GM19468 (cell line): ENCODE measurements at regions not wholly inside any gene's neighbourhood (a gene's known extent, or its start where the extent isn't known, plus 50 kb on each side); places are given as distances from the start of the nearest gene placed in this dataset.

ENCODE experiments used
- ATAC-seq: cut with Tn5 transposase; IDR thresholded peaks from one replicate; pipeline ENCODE4 v1.9.1; 2021; ENCODE audit warnings: mild to moderate bottlenecking, moderate library complexity, moderate number of reproducible peaks; ENCODE audit not compliant: unreplicated experiment; ENCODE audit errors: extremely low read depth

DNA sequence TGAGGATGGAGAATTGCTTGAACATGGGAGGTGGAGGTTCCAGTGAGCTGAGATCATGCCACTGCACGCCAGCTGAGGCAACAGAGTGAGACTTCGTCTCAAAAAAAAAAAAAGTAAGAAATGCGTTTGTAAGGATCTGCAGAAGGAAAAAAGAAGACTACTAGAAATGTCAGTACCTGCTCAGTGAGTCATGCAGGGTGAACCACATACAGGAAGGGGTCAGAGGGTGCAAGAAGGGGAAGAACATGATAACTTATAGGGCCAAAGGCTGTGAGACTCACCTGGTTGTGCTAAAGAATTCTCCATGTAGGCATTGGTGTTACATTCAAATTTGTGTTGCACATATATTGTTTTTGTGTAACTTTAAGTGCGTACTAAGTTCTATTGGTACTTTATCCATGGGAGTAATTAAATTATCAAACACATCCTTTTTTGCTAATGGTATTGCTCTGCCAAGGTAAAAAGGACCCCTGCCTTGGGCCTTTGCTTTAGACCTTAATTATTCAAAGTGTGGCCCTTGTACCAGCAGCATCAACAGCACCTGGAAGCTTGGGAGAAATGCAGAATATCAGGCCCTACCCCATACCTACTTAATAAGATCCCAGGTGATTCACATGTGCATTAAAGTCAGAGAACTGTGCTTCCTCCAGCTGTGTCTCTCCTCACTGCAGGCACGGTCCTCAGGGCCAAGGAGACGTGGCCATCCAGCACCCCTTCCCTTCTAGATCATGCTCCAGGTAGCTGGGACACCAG lies 96.4 kb upstream of the PPP2R5A start:
- no peak for ATAC-seq

DNA sequence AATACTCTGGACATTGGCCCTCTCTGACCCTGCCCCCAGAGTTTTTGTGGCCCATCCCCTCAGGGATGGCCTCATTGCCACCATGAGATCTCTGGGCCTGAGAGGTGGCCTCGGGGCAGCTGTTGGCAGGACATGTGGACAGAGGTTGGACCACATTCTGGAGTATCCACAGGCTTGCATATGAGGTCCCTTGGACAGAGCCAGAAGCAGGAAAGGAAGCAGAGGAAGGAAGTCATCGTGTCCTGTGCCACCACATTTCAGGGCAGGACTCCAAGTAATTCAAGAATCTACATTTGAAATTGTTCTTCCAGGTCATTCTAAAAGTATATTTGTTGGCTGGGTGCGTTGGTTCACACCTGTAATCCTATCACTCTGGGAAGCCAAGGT lies 95.9 kb upstream of the PPP2R5A start:
- no peak for ATAC-seq

DNA sequence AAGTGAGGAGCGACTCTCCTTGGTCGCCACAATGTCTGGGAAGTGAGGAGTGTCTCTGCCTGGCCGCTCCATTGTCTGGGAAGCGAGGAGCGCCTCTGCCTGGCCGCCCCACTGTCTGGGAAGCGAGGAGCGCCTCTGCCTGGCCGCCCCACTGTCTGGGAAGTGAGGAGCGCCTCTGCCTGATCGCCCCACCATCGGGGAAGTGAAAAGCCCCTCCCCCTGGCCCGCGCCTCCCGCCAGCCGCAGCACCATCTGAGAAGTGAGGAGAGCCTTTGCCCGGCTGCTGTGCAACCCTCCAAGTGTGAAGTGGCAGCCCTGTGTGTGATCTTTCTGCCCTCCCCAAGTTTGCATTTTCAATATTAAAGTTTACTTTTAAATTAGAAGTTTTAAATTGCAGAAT lies 95.0 kb upstream of the PPP2R5A start:
- ATAC-seq = no peak

DNA sequence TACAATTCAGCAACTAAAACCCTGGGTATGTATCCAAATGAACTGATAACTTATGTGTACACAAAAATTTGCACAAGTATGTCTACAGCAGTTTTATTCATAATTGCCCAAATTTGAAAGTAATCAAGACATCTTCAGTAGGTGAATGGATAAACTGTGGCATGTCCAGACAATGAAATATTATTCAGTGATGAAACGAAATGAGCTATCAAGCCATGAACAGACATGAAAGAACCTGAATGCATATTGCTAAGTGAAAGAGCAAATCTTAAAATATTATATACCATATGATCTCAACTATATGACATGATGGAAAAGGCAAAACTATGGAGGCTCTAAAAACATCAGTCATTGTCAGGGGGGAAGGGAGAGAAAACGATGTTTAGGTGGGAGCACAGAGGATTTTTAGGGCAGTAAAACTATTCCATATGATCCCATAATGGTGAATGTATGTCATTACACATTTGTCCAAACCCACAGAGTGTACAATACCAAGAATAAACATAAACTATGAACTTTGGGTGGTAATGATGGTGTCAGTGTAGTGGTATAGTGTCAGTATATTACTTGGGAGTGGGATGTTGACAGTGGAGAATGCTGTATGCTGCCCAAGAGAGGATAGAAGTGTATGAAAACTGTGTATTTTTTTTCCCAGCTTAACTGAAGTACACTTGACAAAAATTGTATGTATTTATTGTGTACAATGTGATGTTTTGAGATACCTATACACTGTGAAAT lies 92.8 kb upstream of the PPP2R5A start:
- no peak for ATAC-seq

DNA sequence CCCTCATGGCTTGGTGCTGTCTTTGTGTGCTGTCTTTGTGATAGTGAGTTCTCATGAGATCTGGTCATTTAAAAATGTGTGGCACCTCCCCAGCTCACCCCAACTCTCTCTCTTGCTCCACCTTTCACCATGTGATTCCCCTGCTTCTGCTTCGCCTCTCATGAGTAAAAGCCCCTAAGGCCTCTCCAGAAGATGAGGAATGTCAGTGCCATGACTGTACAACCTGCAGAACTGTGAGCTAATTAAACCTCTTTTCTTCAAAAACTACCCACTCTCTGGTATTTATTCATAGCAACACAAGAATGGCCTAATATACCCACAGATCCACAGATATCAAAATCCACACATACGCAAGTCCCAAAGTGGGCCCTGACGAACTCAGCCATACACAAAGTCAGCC lies 88.9 kb upstream of the PPP2R5A start:
- no peak for ATAC-seq

DNA sequence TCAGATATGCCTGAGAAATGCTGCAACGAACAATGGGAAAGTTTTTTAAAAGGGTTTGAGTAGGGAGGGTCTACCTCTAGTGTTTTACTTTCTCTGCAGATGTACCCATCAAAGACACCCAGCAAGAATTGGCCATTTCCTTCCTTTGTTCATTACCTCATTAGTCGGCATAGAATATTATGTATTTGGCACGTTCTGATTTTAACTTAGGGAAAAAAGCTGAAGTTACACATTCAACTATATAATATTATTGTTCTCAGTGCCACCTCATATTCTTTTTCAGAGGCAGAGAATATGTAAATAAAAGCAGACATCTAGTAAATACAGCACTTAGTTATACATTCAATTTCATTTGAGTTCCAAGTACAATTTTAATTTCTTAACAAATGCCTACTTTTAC lies 83.7 kb upstream of the PPP2R5A start:
- ATAC-seq = no peak

DNA sequence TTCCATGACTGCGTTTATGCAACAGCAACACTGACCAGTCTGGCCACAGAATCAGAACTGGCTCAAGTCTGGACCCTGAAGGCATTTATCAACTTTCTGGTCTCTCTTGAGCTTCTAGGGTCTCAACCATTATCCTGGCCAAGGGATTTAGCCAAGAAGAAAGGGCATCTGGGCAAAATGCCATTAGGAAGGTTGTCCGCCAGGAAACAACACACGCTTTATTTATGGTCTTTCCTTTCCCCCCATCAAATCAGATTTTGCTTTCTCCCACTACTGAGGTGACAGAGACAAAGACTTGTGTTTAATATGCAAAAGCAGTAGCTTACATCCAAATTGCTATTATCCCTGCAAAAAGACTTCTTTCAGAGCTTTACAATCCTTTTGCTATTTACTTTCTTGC lies 81.6 kb upstream of the PPP2R5A start:
- no peak for ATAC-seq

DNA sequence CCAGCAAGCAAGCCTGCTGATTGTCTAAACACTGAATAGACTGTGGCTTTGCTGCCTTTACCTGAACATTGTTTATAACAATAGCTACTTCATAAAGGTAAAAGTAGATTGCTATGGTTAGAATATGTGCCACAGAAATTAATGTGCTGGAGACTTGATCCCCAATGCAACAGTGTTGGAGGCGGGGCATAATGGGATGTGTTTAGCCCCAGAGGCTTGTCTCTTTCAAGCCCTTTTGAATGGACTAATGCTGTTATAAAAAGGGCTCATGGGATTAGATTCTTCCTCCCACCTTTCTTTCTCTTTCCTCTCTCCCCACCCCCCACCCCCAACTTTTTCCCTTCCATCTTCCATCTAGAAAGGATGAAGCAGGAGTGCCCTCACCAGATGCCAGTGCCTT lies 80.2 kb upstream of the PPP2R5A start:
- ATAC-seq = no peak

DNA sequence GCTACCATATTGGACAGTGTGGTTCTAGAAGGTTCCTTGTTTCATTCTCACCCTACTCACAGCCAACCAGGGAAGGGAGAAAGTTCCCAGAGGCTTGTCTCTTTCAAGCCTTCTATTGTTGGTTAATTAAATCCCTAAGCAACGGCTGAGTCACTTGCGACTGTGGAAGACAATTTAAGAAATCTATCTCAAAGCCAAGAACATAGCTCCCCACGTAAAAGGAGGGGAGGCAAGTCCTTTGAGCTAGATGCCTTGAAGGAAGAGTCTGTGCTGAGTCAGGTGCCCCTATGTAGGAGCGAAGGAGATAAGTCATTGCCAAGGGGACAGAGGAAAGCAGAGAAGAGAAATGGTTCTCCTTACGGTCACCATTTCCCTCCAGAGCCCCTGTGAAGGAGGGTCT lies 79.4 kb upstream of the PPP2R5A start:
- no peak for ATAC-seq

DNA sequence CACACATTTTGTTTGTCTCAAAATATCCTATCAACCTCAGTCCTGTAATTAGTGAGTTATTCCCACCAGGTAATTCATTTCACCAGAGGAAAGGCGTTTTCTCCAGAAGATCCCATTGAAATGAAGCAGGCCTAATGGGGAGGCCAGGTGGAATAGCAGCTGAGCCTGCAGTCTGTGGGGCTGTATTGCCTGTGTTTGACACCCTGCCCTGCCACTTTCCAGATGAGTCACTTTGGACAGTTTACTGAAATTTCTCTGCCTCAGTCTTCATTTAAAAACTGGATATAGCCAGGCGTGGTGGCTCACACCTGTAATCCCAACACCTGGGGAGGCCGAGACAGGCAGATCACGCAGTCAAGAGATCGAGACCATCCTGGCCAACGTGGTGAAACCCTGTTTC lies 78.1 kb upstream of the PPP2R5A start:
- ATAC-seq = no peak

DNA sequence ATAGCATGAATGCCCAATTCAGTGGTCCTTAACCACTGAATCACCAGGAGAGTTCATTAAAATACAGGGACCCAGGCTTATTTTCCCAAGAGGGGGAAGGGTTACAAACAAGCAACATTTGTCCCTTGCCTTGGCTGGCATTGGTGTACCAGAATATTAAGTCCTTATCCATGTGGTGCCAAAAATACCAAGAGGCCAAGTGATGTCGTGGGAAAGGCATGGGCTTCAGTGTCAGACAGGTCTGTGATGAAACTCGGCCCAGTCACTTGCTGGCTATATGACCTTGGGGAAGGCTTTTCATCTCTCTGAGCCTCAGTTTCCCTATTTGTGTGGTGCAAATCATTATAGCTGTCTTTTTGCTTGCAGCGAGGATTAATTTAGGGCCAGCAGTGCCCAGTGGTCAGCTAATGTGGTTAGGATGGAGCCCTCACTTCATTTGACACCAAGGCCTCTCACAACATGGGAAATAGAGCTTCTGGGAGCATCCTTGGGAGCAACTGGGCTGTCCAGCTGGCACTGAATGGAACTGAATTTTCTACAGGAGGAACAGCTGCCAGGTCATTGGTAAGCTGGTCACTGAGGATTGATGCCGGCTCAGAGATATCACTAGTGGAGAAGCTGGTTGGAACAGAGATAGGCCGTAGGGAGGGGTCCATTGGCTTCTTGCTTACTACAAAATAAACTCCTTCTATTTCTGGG lies 77.2 kb upstream of the PPP2R5A start:
- no peak for ATAC-seq

DNA sequence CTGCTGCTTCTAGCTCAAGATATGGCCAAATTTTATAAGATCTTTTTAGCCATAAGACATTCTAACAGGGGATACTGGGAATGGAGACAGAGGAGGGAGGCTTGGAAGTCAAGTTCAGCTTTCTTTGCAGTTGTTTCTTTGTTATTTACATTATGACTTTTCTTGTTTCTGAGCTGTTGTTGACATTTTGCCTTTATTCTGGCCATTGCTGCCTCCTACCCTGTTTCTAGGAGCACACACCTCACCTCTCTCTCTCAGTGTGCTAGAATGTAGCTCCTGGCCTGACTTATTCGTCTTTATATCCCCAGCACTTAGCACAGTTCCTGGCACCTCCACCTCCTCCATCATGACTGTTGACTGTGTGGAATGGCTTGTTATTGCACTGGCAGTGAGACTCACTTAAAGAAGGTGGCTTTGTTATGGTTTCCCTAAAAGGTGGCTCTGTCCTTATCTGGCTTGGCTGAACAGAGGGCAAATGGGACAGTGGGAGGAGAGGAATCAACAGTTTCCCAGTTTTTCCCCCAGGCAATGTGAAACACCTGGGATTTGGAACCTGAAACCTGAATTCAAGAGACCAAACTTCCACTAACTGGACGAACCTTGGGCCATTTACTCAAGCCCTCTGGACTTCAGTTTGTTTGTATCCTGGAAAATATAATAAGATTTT lies 76.1 kb upstream of the PPP2R5A start:
- ATAC-seq = no peak

DNA sequence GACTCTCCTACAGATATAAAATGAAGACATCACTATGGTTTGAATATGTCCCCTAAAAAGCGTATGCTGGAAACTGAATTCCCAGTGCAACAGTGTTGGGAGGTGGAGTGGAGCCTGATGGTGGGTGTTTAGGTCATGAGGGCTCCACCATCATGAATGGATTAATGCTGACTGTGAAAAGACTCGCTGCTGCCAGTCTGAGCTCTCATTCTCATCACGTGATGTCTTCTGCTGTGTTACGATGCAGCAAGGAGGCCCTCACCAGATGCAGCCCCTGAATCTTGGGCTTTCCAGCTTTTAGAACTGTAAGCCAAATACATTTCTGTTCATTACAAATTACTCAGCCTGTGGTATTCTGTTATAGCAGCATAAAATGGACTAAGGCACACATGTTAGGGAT lies 73.8 kb upstream of the PPP2R5A start:
- ATAC-seq = no peak

DNA sequence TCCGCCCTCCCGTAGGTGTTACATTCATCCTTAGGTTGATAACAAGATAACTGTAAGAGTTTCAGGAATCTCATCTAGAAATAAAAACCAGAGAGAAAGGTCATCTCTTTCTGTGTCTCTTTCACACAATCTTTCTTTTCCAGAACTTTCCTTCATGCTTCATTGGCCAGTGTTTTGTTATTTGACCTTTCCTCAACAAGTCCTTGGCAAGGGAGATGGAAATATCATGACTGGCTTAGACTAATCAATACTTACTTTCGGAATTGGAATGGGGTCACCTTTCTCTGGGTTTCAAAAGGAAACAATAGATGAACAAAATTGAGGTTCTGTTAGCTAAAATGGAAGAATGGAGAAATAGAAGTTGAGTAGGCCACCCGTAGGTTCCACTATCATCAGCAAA lies 72.9 kb upstream of the PPP2R5A start:
- ATAC-seq = no peak

DNA sequence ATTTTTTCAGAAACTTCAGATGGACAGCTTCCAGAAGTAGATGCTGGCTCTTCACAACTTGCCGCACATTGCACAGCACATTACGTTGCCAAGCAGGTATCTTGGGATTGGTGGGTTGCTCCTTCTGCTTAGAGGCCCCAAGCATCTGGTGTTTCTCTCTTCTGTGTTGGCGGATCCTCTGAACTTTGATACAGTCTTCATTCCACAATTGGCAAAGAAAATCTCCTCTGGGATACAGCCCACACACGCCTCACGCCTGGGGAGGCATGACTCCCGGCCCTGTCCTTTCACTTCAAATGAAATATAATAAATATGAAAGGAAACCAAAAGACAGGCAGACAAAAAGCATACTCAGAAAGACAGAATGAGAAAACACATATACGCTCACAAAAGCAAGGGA lies 72.3 kb upstream of the PPP2R5A start:
- no peak for ATAC-seq

DNA sequence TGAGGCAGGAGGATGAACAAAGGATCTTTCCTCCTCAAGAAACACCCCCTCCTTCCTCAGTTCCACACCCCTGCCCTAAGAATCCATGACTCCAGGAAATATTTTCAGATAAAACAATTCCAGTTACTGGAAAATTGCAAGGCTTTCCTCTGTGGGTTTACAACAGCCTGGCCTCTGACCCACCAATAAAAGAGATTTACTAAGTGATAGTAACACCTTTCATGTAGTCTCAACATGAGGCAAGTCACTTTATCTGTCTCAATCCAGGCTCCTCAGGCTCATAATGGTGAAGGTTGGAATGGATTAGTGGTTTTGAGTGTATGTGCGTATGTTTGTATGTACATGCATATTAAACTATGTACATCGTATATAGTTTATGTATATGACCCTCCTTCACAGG lies 71.4 kb upstream of the PPP2R5A start:
- ATAC-seq = no peak

DNA sequence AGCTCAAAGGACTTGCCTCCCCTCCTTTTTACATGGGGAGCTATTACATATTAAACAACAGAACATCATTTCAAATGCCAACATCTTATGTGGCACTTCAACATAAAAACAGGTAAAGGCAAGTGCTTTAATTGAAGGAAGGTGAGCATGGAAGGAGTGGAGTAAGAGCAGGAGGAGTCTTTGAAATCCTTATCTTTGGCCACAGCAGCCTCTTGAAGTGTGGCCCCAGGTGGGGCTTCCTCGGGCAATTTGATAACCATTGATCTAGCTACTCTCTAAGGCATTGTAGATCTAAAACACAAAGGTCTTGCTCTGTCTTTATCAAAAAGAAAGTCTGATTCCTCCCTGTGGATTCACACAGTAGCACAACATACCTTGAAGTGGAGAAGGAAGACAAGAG lies 70.9 kb upstream of the PPP2R5A start:
- no peak for ATAC-seq

DNA sequence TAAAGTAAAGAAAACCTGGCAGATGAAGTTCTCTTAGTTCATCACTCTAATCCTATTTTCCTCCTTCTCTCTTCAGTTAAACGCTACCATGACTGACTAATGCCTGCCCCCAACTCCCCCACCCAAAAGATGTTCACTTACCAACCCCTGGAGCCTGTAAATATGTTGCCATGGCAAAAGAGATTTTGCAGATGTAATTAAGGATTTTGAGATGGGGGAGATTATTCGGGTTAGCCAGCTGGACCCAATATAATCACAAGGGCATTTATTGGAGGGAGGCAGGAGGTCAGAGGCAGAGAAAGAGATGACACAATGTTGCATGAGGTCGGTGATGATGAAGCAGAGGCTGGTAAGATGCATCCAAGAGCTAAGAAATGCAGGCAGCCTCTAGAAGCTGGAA lies 69.3 kb upstream of the PPP2R5A start:
- no peak for ATAC-seq

DNA sequence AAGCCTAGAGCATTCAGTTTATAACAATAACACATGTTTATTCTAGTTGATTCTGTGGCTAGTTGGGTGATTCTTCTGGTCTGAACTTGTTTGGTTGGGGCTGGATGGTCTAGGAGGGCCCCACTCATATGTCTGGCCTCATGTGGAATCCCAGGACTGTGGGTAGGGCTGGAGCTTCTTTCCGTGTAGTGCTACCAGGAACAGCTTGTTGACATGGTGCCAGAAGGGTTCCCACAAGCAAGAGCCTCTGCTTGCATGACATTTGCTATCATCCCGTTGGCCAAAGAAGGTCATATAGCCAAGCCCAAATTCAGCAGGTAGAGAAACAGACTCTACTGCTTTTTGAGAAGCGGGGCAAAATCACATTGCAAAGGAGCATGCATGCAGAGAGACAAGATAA lies 67.6 kb upstream of the PPP2R5A start:
- ATAC-seq = no peak

DNA sequence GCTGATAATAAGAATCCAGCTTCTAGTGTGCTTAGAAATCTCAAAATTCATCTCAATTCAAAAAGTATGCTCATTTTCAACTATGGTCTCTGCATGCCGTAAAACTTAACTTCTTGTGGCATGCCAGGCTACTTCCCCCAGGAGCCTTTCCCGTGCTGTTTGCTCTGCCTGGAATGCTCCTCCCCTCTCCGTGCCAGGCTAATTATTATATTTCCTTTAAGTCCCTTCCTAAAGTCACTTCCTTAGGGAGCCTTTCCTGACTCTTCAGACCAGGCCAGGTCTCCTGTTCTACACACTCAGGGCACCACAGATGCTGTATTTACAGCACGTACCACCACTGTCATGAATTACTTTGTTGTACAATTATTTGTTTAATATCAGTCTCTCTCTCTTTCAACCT lies 67.1 kb upstream of the PPP2R5A start:
- no peak for ATAC-seq

DNA sequence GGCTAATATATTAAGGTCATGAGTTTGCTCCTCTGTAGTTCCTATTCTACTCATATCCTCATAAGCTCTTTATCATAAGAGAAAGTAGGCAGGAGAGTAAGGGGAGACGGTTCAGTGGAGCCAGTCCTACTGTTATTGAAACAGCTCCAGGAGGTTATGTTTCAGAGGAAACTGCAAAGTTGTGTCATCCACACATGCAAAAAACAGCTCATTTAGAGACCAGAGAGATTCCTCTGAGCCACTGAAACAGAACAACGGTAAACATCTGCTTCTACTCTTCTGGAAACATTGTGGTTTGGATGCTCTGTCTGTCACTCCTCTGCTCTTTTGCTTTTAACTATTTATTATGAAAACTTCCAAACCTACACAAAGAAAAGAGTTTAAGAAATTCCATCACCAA lies 66.3 kb upstream of the PPP2R5A start:
- ATAC-seq = peak; percentile 83
